NCI-H2081 treated with DMSO at 0.1 percent for 48 hours (cell line): ENCODE measurements at regions not wholly inside any gene's neighbourhood (a gene's known extent, or its start where the extent isn't known, plus 50 kb on each side); places are given as distances from the start of the nearest gene placed in this dataset.
"Not testable (repeated sequence)": the region's sequence is repeated elsewhere in the genome, so short reads cannot be mapped to it uniquely, and the experiment has no call there.

ENCODE experiments used
- DNase-seq: peaks from one replicate; lab custom pipeline; 2025; lab: John Stamatoyannopoulos, UW

DNA sequence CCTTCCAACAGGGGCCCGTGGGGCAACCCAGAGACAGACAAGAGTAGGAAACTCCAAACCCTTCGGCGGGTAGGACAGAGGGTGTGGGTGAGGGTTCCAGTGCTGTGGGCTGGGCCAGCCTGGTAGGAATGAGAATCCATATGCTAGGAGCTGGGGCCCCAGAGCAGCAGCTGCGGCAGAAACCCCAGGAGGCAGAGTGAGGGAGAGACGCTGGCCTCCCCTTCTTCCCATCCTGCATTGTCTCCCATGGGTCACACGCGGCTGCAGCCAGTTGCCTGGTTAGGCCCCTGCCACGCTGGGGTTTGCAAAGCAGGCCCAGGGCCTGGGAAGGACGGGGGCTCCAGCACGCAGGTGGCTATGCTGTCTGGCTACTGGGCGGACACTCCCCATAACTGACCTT lies 113.1 kb upstream of the CCZ1B start:
- DNase-seq: not testable (repeated sequence)

DNA sequence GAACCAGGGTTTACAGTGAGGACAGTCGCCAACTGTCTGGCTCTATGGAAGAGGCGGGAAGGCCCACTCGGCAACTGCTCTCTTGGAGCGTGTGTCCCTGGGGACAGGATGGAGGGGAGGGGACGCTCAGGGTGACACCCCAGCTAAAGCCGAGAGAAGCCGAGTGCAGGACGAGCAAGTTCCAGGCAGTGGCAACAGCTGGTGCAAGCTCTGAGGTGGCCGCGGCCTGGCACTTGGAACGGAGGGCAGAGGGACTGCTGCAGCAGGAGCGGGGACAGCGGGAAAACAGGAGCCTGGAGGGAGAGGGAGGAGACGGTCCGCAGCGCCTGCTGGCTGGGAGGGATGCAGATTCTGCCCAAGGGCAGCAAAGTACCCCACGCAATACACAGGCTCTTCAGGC lies 113.8 kb upstream of the CCZ1B start:
- DNase-seq: not testable (repeated sequence)

DNA sequence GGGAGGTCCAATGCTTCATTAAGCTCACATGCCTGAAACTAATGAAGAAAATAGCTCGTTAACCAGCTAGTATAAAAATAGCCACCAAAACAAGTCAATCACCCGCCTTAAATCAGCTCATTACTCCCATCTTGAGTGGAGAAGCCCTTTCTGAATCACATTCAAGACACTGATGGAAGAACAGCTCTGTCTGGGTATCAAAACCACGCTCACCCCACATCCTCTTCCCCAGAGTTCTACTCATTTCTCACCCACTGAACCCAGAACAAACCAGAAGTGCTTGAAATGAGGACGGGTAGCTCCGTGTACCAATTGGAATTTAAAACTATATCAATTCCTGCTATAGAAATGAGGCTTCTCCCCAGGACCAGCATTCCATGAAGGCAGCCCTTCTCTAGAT lies 120.8 kb upstream of the CCZ1B start:
- not testable (repeated sequence) for DNase-seq

DNA sequence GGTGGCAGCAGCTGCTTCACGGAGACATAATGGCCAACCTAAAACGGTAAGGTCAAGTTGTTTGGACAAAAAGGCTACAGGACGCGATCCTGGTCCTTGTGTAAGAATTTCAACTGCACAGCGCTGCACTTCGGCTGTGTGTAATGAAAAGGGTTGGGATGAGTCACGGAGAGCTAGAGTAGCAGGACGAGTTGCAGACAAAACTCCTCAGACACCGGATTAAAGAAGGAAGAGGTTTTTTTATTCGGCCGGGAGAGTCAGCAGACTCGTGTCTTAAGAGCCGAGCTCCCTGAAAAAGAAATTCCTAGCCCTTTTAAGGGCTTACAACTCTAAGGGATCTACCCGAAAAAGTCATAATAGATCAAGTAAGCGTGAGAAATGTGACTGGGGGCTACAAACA lies 124.2 kb upstream of the CCZ1B start:
- not testable (repeated sequence) for DNase-seq

DNA sequence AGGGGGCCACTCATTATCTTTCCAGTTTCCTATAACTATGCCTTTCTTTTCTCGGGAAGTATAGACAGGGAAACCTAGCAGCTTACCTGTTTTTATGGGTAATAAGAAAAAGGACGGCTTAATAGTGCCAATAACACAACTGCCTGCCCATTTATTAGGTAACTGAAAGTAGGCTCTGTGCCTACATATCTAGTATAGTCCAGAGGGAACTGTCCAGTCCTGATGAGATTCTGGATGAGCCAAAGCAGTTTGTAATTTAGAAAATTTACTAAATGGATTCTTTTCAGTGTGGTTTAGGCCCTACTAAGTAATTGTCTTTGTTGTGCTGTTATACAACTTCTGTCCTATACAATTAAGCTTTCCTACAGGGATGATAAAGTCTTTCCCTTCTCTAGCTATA lies 125.5 kb upstream of the CCZ1B start:
- DNase-seq: not testable (repeated sequence)

- DNase-seq: not testable (repeated sequence)
Measured at GRCh38 chr7:6953138-6953797, 127.2 kb upstream of the CCZ1B start.

DNA sequence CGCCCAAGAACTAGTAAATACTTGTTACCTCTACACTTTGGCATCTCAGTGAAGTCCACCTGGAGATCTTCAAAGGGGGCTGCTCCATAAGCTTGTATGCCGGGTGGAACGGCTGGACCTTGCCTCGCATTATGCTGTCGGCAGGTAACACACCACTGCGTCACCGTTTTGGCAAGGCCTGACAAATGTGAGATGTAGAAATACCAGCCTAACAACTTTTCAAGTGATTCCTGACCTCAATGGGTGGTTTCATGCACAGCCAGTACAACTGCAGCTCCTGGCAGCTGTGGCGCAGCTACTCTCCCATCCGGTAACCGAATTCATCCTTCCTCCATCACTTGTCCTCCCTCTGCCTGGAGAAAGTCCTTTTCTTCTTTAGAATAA lies 127.7 kb upstream of the CCZ1B start:
- DNase-seq: not testable (repeated sequence)

- DNase-seq: not testable (repeated sequence)
Measured at GRCh38 chr7:6955385-6955784, 129.3 kb upstream of the CCZ1B start.

GRCh38 chr7:6955990-6956566 lies 130.0 kb upstream of the CCZ1B start:
- DNase-seq: not testable (repeated sequence)

- not testable (repeated sequence) for DNase-seq
Measured at GRCh38 chr7:6958371-6958770, 132.3 kb upstream of the CCZ1B start.

GRCh38 chr7:6959942-6960341 lies 133.9 kb upstream of the CCZ1B start:
- DNase-seq: not testable (repeated sequence)

- DNase-seq: not testable (repeated sequence)
Measured at GRCh38 chr7:6962871-6963270, 136.8 kb upstream of the CCZ1B start.

DNA sequence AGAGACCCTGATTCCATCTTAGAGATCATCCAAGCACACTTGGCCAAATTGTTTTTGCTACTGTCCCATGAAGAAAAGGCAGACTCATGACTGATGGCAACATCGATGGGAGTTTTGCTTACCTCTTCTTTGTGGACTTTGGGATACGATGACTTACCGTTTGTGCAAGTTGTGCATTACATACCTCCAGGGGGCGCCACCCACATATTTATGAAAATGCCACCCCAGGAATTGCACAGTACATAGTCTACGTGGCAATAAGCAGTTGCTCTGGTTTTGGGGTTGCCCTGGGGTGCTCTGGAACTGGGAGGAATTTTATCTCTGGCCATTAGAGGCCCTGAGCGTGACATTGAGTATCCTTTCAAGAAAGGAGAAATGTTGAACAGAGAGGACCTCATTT lies 139.0 kb upstream of the CCZ1B start:
- DNase-seq: not testable (repeated sequence)

GRCh38 chr7:6970180-6970579 lies 144.1 kb upstream of the CCZ1B start:
- not testable (repeated sequence) for DNase-seq

DNA sequence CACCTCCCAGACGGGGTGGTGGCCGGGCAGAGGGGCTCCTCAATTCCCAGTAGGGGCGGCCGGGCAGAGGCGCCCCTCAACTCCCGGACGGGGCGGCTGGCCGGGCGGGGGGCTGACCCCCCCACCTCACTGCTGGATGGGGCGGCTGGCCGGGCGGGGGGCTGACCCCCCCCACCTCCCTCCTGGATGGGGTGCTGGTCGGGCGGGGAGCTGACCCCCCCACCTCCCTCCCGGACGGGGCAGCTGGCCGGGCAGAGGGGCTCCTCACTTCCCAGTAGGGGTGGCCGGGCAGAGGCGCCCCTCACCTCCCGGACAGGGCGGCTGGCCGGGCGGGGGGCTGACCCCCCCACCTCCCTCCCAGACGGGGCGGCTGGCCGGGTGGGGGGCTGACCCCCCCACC lies 148.8 kb upstream of the CCZ1B start:
- not testable (repeated sequence) for DNase-seq

GRCh38 chr7:6975346-6975745 lies 149.3 kb upstream of the CCZ1B start:
- DNase-seq: not testable (repeated sequence)

DNA sequence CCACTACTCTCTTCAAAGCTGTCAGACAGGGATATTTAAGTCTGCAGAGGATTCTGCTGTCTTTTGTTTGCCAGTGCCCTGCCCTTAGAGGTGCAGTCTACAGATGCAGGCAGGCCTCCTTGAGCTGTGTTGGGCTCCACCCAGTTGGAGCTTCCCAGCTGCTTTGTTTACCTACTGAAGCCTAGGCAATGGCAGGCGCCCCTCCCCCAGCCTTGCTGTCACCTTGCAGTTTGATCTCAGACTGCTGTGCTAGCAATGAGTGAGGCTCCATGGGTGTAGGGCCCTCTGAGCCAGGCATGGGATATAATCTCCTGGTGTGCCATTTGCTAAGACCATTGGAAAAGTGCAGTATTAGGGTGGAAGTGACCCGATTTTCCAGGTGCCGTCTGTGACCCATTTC lies 151.3 kb upstream of the CCZ1B start:
- DNase-seq: not testable (repeated sequence)

- not testable (repeated sequence) for DNase-seq
Measured at GRCh38 chr7:6978326-6978725, 152.3 kb upstream of the CCZ1B start.

- DNase-seq: not testable (repeated sequence)
Measured at GRCh38 chr7:6979456-6979855, 153.4 kb upstream of the CCZ1B start.

DNA sequence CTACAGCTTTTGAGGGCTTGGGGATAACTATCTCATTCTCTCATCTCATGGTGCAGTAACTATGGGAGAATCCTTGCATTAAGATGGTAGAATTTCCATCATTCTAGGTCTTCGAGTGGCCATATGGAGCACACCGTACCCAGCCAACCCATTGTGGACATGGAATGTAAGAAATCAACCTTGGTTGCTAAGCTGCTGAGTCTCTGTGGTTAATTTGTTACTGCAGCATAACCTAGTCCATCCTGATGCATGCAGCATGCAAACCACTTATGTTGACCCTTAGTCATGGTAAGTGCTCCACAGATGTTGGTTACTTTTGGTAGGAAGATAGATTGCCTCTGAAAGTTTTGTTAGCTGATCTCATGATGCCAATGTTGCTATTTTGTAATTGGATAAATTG lies 156.3 kb upstream of the CCZ1B start:
- not testable (repeated sequence) for DNase-seq

- not testable (repeated sequence) for DNase-seq
Measured at GRCh38 chr7:6986892-6987291, 160.8 kb upstream of the CCZ1B start.

- DNase-seq: not testable (repeated sequence)
Measured at GRCh38 chr7:6988608-6989007, 162.5 kb upstream of the CCZ1B start.

- DNase-seq: not testable (repeated sequence)
Measured at GRCh38 chr7:6989968-6990367, 163.9 kb upstream of the CCZ1B start.
